ENCODE measurements at regions not wholly inside any gene's neighbourhood (a gene's known extent, or its start where the extent isn't known, plus 50 kb on each side); places are given as distances from the start of the nearest gene placed in this dataset.

DNA sequence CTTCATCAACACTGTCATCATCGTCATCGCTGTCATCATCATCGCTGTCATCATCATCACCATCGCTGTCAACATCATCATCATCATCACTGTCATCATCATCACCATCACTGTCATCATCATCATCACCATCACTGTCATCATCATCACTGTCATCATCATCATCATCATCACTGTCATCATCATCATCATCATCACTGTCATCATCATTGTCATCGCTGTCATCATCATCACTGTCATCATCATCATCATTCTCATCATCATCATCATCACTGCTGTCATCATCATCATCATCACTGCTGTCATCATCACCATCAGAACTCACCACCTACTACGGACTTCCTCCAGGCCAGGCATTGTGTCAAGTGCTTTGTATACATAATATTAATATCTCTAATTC is 160.6 kb downstream of the AIPL1 start:
- BruUV-seq (replicated peaks) = no TSS peak
- in situ Hi-C loops (cut with MboI) (no loop called here), intact Hi-C loops (cut with micrococcal nuclease; ENCODE audit: unreplicated experiment) (no loop called here)
- ATAC-seq (no peak), DNase-seq (ENCODE audit: low read depth, low spot score) (no peak), FAIRE-seq (no peak)
- TF ChIP-seq, protein P1, sequence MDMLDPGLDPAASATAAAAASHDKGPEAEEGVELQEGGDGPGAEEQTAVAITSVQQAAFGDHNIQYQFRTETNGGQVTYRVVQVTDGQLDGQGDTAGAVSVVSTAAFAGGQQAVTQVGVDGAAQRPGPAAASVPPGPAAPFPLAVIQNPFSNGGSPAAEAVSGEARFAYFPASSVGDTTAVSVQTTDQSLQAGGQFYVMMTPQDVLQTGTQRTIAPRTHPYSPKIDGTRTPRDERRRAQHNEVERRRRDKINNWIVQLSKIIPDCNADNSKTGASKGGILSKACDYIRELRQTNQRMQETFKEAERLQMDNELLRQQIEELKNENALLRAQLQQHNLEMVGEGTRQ (IDR thresholded peaks at IDR 0.05; ENCODE audit: borderline replicate concordance, low read depth, low read length) = no peak
- TF ChIP-seq JUNB (IDR thresholded peaks at IDR 0.05) (no peak), MXI1 (IDR thresholded peaks at IDR 0.05; ENCODE audit: low read depth, low read length) (no peak), TAF1 (IDR thresholded peaks at IDR 0.05; ENCODE audit: borderline replicate concordance, low read depth, low read length) (no peak), ZNF622 (IDR thresholded peaks at IDR 0.05) (no peak), NFYA (IDR thresholded peaks at IDR 0.05; ENCODE audit: borderline replicate concordance, low read depth, low read length) (no peak), SMARCA5 (IDR thresholded peaks at IDR 0.05) (no peak)
- TF ChIP-seq, protein P2, sequence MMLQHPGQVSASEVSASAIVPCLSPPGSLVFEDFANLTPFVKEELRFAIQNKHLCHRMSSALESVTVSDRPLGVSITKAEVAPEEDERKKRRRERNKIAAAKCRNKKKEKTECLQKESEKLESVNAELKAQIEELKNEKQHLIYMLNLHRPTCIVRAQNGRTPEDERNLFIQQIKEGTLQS (IDR thresholded peaks at IDR 0.05; ENCODE audit: borderline replicate concordance, extremely low read depth, low read depth, low read length) = no peak
- TF ChIP-seq, protein P3, sequence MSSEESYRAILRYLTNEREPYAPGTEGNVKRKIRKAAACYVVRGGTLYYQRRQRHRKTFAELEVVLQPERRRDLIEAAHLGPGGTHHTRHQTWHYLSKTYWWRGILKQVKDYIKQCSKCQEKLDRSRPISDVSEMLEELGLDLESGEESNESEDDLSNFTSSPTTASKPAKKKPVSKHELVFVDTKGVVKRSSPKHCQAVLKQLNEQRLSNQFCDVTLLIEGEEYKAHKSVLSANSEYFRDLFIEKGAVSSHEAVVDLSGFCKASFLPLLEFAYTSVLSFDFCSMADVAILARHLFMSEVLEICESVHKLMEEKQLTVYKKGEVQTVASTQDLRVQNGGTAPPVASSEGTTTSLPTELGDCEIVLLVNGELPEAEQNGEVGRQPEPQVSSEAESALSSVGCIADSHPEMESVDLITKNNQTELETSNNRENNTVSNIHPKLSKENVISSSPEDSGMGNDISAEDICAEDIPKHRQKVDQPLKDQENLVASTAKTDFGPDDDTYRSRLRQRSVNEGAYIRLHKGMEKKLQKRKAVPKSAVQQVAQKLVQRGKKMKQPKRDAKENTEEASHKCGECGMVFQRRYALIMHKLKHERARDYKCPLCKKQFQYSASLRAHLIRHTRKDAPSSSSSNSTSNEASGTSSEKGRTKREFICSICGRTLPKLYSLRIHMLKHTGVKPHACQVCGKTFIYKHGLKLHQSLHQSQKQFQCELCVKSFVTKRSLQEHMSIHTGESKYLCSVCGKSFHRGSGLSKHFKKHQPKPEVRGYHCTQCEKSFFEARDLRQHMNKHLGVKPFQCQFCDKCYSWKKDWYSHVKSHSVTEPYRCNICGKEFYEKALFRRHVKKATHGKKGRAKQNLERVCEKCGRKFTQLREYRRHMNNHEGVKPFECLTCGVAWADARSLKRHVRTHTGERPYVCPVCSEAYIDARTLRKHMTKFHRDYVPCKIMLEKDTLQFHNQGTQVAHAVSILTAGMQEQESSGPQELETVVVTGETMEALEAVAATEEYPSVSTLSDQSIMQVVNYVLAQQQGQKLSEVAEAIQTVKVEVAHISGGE (CRISPR knock-in tag; IDR thresholded peaks at IDR 0.05) = no peak
- TF ChIP-seq, protein P4, sequence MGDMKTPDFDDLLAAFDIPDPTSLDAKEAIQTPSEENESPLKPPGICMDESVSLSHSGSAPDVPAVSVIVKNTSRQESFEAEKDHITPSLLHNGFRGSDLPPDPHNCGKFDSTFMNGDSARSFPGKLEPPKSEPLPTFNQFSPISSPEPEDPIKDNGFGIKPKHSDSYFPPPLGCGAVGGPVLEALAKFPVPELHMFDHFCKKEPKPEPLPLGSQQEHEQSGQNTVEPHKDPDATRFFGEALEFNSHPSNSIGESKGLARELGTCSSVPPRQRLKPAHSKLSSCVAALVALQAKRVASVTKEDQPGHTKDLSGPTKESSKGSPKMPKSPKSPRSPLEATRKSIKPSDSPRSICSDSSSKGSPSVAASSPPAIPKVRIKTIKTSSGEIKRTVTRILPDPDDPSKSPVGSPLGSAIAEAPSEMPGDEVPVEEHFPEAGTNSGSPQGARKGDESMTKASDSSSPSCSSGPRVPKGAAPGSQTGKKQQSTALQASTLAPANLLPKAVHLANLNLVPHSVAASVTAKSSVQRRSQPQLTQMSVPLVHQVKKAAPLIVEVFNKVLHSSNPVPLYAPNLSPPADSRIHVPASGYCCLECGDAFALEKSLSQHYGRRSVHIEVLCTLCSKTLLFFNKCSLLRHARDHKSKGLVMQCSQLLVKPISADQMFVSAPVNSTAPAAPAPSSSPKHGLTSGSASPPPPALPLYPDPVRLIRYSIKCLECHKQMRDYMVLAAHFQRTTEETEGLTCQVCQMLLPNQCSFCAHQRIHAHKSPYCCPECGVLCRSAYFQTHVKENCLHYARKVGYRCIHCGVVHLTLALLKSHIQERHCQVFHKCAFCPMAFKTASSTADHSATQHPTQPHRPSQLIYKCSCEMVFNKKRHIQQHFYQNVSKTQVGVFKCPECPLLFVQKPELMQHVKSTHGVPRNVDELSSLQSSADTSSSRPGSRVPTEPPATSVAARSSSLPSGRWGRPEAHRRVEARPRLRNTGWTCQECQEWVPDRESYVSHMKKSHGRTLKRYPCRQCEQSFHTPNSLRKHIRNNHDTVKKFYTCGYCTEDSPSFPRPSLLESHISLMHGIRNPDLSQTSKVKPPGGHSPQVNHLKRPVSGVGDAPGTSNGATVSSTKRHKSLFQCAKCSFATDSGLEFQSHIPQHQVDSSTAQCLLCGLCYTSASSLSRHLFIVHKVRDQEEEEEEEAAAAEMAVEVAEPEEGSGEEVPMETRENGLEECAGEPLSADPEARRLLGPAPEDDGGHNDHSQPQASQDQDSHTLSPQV (IDR thresholded peaks at IDR 0.05) = no peak
- H3K4me1 ChIP-seq (ENCODE audit: control insufficient read depth, insufficient read depth, low read length) = no peaks in the 10 kb centered on the region
- H3K4me3 ChIP-seq = no peak overlapping the region
- no peak overlapping the region for H3K4me2 ChIP-seq (ENCODE audit: control insufficient read depth, insufficient read depth)
- no peaks in the 10 kb centered on the region for H3K9me3 ChIP-seq (replicated peaks; ENCODE audit: control insufficient read depth, insufficient read depth, low read length)
- H4K20me1 ChIP-seq (ENCODE audit: control insufficient read depth, insufficient read depth) = no peaks in the 10 kb centered on the region
- ChIA-PET SMC1A (ENCODE audit: uncharacterized antibody, unreplicated experiment) (no interaction called here), CTCF (no interaction called here), RAD21 (ENCODE audit: unreplicated experiment) (no interaction called here), POLR2A (no interaction called here)
- H2AFZ ChIP-seq (ENCODE audit: control insufficient read depth, low read depth, low read length) = no peak overlapping the region
- WGBS (ENCODE audit: insufficient coverage, insufficient replicate concordance, low lambda C conversion rate, missing lambda C conversion rate) = 48% methylated on average over 6 of the region's 6 CpGs
- no peaks in the 10 kb centered on the region for H3K36me3 ChIP-seq (ENCODE audit: control insufficient read depth in 2 of 2, insufficient read depth in 2 of 2, low read length in 1 of 2)
- no peaks in the 10 kb centered on the region for H3K27me3 ChIP-seq (replicated peaks in 1 of 2; ENCODE audit: control insufficient read depth in 2 of 2, insufficient read depth in 2 of 2, low read length in 1 of 2)
- no peak overlapping the region for H3K27ac ChIP-seq (ENCODE audit: control insufficient read depth, insufficient read depth)
- H3K9ac ChIP-seq (ENCODE audit: control insufficient read depth, insufficient read depth, low read length) = no peak overlapping the region
- no peaks in the 10 kb centered on the region for H3K79me2 ChIP-seq (ENCODE audit: control insufficient read depth, insufficient read depth, low read length)
